ENCODE measurements at regions not wholly inside any gene's neighbourhood (a gene's known extent, or its start where the extent isn't known, plus 50 kb on each side); places are given as distances from the start of the nearest gene placed in this dataset.

DNA sequence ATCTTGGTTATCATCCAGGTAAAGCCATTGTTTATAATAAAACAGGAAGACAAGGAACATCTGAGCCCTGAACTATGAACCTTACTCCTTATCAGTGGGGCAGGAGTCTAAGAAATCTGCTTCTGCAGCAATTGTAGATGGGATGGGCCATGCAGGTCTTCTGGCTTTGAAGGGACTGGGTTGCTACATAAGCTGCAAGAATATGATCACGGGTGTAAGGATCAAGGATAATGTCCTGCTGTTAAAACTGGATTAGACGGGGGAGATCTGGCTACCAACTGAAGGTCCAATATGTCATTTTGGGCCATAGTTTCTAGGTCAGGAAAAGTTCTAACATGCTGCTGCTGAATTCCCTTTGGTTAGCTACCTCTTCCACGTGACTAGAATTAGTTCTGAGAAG, 1363.4 kb upstream of the CELF2 start:
- H2AFZ ChIP-seq (ENCODE audit: low read depth, low read length): no peak overlapping the region
- no peak for FAIRE-seq
- no peak overlapping the region for H3K4me3 ChIP-seq (replicated peaks in 1 of 3; ENCODE audit: insufficient read depth in 1 of 3, low read depth in 1 of 3, low read length in 3 of 3)
- no peaks in the 10 kb centered on the region for H3K9me1 ChIP-seq (replicated peaks; ENCODE audit: control insufficient read depth, extremely low read depth, insufficient read depth, low read length)
- no peaks in the 10 kb centered on the region for H3K9me3 ChIP-seq (replicated peaks; ENCODE audit: control insufficient read depth, insufficient read depth, low read length)
- no peak for DNase-seq (ENCODE audit: low read depth, low spot score)
- no peaks in the 10 kb centered on the region for H3K36me3 ChIP-seq (ENCODE audit: control insufficient read depth in 2 of 2, extremely low read depth in 1 of 2, insufficient read depth in 2 of 2, low read length in 2 of 2)
- H4K20me1 ChIP-seq (replicated peaks; ENCODE audit: control insufficient read depth, extremely low read depth, insufficient read depth, low read length): no peaks in the 10 kb centered on the region
- BruUV-seq (replicated peaks): no TSS peak
- H3K27ac ChIP-seq (ENCODE audit: insufficient read depth, low read depth, low read length): no peak overlapping the region
- H3K4me1 ChIP-seq (ENCODE audit: control insufficient read depth, extremely low read depth, insufficient read depth, low read length): no peaks in the 10 kb centered on the region
- dilution Hi-C loops (cut with MboI; ENCODE audit: extremely low pct_ligation_motif_present, low sequenced_read_pairs) (no loop called here), intact Hi-C loops (cut with micrococcal nuclease) (no loop called here)
- H3K4me2 ChIP-seq (ENCODE audit: insufficient read depth, low read length): no peak overlapping the region
- H3K9ac ChIP-seq (replicated peaks; ENCODE audit: extremely low read depth, insufficient read depth, low read length): no peak overlapping the region
- ChIA-PET POLR2A (no interaction called here), CTCF (no interaction called here)
- TF ChIP-seq JUN (IDR thresholded peaks at IDR 0.05; ENCODE audit: borderline replicate concordance, insufficient read depth, insufficient read length, low read depth) (no peak), POLR2AphosphoS5 (IDR thresholded peaks at IDR 0.05; ENCODE audit: insufficient read depth, low read depth, low read length) (no peak), EZH2 (IDR thresholded peaks at IDR 0.05; ENCODE audit: borderline replicate concordance, low read depth, low read length, severe bottlenecking) (no peak), GATA2 (IDR thresholded peaks at IDR 0.05; ENCODE audit: insufficient read depth, insufficient read length, low read depth, low read length) (no peak), POLR2A (IDR thresholded peaks at IDR 0.05; ENCODE audit: low read depth, low read length) (no peak)
- TF ChIP-seq, protein P1, sequence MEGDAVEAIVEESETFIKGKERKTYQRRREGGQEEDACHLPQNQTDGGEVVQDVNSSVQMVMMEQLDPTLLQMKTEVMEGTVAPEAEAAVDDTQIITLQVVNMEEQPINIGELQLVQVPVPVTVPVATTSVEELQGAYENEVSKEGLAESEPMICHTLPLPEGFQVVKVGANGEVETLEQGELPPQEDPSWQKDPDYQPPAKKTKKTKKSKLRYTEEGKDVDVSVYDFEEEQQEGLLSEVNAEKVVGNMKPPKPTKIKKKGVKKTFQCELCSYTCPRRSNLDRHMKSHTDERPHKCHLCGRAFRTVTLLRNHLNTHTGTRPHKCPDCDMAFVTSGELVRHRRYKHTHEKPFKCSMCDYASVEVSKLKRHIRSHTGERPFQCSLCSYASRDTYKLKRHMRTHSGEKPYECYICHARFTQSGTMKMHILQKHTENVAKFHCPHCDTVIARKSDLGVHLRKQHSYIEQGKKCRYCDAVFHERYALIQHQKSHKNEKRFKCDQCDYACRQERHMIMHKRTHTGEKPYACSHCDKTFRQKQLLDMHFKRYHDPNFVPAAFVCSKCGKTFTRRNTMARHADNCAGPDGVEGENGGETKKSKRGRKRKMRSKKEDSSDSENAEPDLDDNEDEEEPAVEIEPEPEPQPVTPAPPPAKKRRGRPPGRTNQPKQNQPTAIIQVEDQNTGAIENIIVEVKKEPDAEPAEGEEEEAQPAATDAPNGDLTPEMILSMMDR (IDR thresholded peaks at IDR 0.05; ENCODE audit: extremely low read depth in 1 of 2, insufficient read depth in 1 of 2, low read depth in 1 of 2, low read length in 2 of 2): no peak
- TF ChIP-seq, protein P2, sequence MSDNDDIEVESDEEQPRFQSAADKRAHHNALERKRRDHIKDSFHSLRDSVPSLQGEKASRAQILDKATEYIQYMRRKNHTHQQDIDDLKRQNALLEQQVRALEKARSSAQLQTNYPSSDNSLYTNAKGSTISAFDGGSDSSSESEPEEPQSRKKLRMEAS (IDR thresholded peaks at IDR 0.05; ENCODE audit: insufficient read depth, insufficient read length): no peak
- no peaks in the 10 kb centered on the region for H3K79me2 ChIP-seq (ENCODE audit: control insufficient read depth, insufficient read depth, low read length)
- H3K27me3 ChIP-seq (ENCODE audit: control insufficient read depth in 2 of 2, insufficient read depth in 2 of 2, low read length in 2 of 2): no peaks in the 10 kb centered on the region

All from endothelial cell of umbilical vein (primary cell).